ENCODE measurements at regions not wholly inside any gene's neighbourhood (a gene's known extent, or its start where the extent isn't known, plus 50 kb on each side); places are given as distances from the start of the nearest gene placed in this dataset.

DNA sequence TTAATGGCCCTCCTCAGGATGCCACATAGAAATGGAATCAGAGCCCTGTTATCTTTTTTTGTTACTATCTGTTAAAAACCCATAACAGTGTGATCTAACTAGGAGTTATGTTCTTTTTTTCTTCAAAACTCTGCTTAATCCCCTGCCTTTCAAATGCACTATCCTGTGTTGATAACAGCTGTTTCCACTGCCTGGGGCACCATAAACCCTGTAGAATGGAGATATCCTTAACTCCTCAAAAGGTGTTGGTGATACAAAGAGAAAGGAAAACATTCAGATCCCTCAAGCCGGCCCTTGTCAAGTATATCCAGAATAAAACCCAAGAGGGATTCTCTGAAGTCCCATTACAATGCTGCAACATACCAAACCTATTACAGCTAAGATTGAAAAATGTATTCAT is 108.6 kb downstream of the ACTRT1 start:
- ChIA-PET POLR2A (no interaction called here), CTCF (no interaction called here)
- DNase-seq (ENCODE audit: low read depth in 1 of 2, low spot score in 1 of 2) (no peak), ATAC-seq (no peak), FAIRE-seq (no peak)
- Histone ChIP-seq H3K9me3 (no peaks in the 10 kb centered on the region), H3K4me2 (no peak overlapping the region), H3K27ac (no peak overlapping the region), H3K4me1 (no peaks in the 10 kb centered on the region), H3K4me3 (no peak overlapping the region)
- 9% methylated on average over 1 of the region's 1 CpG for WGBS (ENCODE audit: missing lambda C conversion rate)
- TF ChIP-seq, protein P1, sequence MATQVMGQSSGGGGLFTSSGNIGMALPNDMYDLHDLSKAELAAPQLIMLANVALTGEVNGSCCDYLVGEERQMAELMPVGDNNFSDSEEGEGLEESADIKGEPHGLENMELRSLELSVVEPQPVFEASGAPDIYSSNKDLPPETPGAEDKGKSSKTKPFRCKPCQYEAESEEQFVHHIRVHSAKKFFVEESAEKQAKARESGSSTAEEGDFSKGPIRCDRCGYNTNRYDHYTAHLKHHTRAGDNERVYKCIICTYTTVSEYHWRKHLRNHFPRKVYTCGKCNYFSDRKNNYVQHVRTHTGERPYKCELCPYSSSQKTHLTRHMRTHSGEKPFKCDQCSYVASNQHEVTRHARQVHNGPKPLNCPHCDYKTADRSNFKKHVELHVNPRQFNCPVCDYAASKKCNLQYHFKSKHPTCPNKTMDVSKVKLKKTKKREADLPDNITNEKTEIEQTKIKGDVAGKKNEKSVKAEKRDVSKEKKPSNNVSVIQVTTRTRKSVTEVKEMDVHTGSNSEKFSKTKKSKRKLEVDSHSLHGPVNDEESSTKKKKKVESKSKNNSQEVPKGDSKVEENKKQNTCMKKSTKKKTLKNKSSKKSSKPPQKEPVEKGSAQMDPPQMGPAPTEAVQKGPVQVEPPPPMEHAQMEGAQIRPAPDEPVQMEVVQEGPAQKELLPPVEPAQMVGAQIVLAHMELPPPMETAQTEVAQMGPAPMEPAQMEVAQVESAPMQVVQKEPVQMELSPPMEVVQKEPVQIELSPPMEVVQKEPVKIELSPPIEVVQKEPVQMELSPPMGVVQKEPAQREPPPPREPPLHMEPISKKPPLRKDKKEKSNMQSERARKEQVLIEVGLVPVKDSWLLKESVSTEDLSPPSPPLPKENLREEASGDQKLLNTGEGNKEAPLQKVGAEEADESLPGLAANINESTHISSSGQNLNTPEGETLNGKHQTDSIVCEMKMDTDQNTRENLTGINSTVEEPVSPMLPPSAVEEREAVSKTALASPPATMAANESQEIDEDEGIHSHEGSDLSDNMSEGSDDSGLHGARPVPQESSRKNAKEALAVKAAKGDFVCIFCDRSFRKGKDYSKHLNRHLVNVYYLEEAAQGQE (IDR thresholded peaks at IDR 0.05): no peak
- TF ChIP-seq ESRRA (IDR thresholded peaks at IDR 0.05; ENCODE audit: borderline replicate concordance, low read length): no peak
- no peak for TF ChIP-seq GATA3 (IDR thresholded peaks at IDR 0.05; ENCODE audit: borderline replicate concordance)
- no peak for TF ChIP-seq MAFK (IDR thresholded peaks at IDR 0.05; ENCODE audit: partially characterized antibody)
- TF ChIP-seq TFCP2L1 (CRISPR knock-in tag; IDR thresholded peaks at IDR 0.05): no peak
- no peak for TF ChIP-seq FOXS1 (CRISPR knock-in tag; IDR thresholded peaks at IDR 0.05)
- TF ChIP-seq HDAC2 (IDR thresholded peaks at IDR 0.05): no peak
- TF ChIP-seq, protein P2, sequence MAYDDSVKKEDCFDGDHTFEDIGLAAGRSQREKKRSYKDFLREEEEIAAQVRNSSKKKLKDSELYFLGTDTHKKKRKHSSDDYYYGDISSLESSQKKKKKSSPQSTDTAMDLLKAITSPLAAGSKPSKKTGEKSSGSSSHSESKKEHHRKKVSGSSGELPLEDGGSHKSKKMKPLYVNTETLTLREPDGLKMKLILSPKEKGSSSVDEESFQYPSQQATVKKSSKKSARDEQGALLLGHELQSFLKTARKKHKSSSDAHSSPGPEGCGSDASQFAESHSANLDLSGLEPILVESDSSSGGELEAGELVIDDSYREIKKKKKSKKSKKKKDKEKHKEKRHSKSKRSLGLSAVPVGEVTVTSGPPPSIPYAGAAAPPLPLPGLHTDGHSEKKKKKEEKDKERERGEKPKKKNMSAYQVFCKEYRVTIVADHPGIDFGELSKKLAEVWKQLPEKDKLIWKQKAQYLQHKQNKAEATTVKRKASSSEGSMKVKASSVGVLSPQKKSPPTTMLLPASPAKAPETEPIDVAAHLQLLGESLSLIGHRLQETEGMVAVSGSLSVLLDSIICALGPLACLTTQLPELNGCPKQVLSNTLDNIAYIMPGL (CRISPR knock-in tag; IDR thresholded peaks at IDR 0.05; ENCODE audit: borderline replicate concordance): no peak
- no peak for TF ChIP-seq CHD2 (IDR thresholded peaks at IDR 0.05; ENCODE audit: low read length, partially characterized antibody)
- TF ChIP-seq, protein P3, sequence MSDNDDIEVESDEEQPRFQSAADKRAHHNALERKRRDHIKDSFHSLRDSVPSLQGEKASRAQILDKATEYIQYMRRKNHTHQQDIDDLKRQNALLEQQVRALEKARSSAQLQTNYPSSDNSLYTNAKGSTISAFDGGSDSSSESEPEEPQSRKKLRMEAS (IDR thresholded peaks at IDR 0.05): no peak
- TF ChIP-seq RARB (CRISPR knock-in tag; IDR thresholded peaks at IDR 0.05): no peak
- no peak for TF ChIP-seq KDM1A (IDR thresholded peaks at IDR 0.05; ENCODE audit: low read depth)
- TF ChIP-seq RFX5 (IDR thresholded peaks at IDR 0.05): no peak
- TF ChIP-seq MYC (IDR thresholded peaks at IDR 0.05; ENCODE audit: borderline replicate concordance, low read length): no peak
- TF ChIP-seq, protein P4, sequence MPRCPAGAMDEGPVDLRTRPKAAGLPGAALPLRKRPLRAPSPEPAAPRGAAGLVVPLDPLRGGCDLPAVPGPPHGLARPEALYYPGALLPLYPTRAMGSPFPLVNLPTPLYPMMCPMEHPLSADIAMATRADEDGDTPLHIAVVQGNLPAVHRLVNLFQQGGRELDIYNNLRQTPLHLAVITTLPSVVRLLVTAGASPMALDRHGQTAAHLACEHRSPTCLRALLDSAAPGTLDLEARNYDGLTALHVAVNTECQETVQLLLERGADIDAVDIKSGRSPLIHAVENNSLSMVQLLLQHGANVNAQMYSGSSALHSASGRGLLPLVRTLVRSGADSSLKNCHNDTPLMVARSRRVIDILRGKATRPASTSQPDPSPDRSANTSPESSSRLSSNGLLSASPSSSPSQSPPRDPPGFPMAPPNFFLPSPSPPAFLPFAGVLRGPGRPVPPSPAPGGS (IDR thresholded peaks at IDR 0.05): no peak
- TF ChIP-seq, protein P5, sequence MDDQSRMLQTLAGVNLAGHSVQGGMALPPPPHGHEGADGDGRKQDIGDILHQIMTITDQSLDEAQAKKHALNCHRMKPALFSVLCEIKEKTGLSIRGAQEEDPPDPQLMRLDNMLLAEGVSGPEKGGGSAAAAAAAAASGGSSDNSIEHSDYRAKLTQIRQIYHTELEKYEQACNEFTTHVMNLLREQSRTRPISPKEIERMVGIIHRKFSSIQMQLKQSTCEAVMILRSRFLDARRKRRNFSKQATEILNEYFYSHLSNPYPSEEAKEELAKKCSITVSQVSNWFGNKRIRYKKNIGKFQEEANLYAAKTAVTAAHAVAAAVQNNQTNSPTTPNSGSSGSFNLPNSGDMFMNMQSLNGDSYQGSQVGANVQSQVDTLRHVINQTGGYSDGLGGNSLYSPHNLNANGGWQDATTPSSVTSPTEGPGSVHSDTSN (IDR thresholded peaks at IDR 0.05): no peak
- no peak for TF ChIP-seq FOSB (CRISPR knock-in tag; IDR thresholded peaks at IDR 0.05)

DNA sequence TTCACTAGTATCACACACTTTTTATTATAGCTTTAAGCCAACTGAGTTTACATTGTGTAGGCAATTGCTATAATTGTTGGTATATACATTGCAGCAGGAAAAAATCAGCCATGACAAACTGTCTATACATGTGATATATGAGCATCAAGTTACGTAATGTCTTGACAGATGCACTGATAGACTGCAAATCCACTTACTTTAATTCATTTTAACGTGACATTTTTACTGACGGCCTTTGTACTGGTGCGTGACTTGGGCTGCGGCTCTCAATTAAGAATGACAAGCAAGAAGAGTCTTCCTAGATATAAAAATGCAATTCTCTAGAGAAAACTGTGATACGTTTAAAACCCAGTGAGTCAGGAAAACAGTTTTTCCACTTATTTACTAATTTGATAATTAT is 143.8 kb downstream of the ACTRT1 start:
- Histone ChIP-seq H3K4me1 (no peaks in the 10 kb centered on the region), H3K4me3 (no peak overlapping the region), H3K9me3 (no peaks in the 10 kb centered on the region), H3K27ac (no peak overlapping the region), H3K4me2 (no peak overlapping the region)
- WGBS (ENCODE audit: missing lambda C conversion rate): 40% methylated on average over 6 of the region's 6 CpGs
- POLR2A ChIA-PET: no interaction called here
- ATAC-seq (no peak), FAIRE-seq (no peak), DNase-seq (ENCODE audit: low read depth in 1 of 2, low spot score in 1 of 2) (no peak)
- CTCF ChIA-PET: no interaction called here
- no peak for TF ChIP-seq FOSL2 (IDR thresholded peaks at IDR 0.05)
- TF ChIP-seq FOSL2 (CRISPR knock-in tag; IDR thresholded peaks at IDR 0.05): no peak
- no peak for TF ChIP-seq HOXA7 (CRISPR knock-in tag; IDR thresholded peaks at IDR 0.05)
- TF ChIP-seq, protein P2 (CRISPR knock-in tag; IDR thresholded peaks at IDR 0.05; ENCODE audit: borderline replicate concordance): no peak
- no peak for TF ChIP-seq RCOR1 (IDR thresholded peaks at IDR 0.05; ENCODE audit: low read depth, low read length)
- TF ChIP-seq, protein P3 (IDR thresholded peaks at IDR 0.05): no peak
- TF ChIP-seq RFX5 (IDR thresholded peaks at IDR 0.05): no peak
- TF ChIP-seq, protein P6, sequence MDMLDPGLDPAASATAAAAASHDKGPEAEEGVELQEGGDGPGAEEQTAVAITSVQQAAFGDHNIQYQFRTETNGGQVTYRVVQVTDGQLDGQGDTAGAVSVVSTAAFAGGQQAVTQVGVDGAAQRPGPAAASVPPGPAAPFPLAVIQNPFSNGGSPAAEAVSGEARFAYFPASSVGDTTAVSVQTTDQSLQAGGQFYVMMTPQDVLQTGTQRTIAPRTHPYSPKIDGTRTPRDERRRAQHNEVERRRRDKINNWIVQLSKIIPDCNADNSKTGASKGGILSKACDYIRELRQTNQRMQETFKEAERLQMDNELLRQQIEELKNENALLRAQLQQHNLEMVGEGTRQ (IDR thresholded peaks at IDR 0.05): no peak
- no peak for TF ChIP-seq NFE2L2 (conservative IDR thresholded peaks at IDR 0.05; ENCODE audit: low read length)
- TF ChIP-seq RARB (CRISPR knock-in tag; IDR thresholded peaks at IDR 0.05): no peak
- TF ChIP-seq MAZ (IDR thresholded peaks at IDR 0.05; ENCODE audit: borderline replicate concordance, low read depth, low read length): no peak
- no peak for TF ChIP-seq HEYL (CRISPR knock-in tag; IDR thresholded peaks at IDR 0.05)
- TF ChIP-seq CBX8 (IDR thresholded peaks at IDR 0.05): no peak
- no peak for TF ChIP-seq FOXS1 (CRISPR knock-in tag; IDR thresholded peaks at IDR 0.05)
- no peak for TF ChIP-seq EHF (CRISPR knock-in tag; IDR thresholded peaks at IDR 0.05)
- TF ChIP-seq NPAS2 (CRISPR knock-in tag; IDR thresholded peaks at IDR 0.05; ENCODE audit: borderline replicate concordance): no peak
- no peak for TF ChIP-seq CBX2 (IDR thresholded peaks at IDR 0.05; ENCODE audit: borderline replicate concordance, low read depth)
